ENCODE measurements at regions not wholly inside any gene's neighbourhood (a gene's known extent, or its start where the extent isn't known, plus 50 kb on each side); places are given as distances from the start of the nearest gene placed in this dataset.

GRCh38 chr5:165735388-165735787 is 2230.0 kb downstream of the MAT2B start:
- FAIRE-seq (no peak), ATAC-seq (no peak), DNase-seq (ENCODE audit: low spot score) (no peak)
- POLR2A ChIA-PET: no interaction called here
- H3K79me2 ChIP-seq (ENCODE audit: insufficient read depth, low read length): no peaks in the 10 kb centered on the region
- no TSS peak for BruUV-seq (replicated peaks)
- in situ Hi-C loops (cut with HindIII; ENCODE audit: extremely low pct_ligation_motif_present, low pct_unique_long_range_greater_than_20kb) (no loop called here), intact Hi-C loops (cut with micrococcal nuclease; ENCODE audit: unreplicated experiment) (no loop called here)
- 15% methylated on average over 1 of the region's 1 CpG for WGBS (ENCODE audit: low lambda C conversion rate)
- CTCF ChIA-PET (ENCODE audit: low intra/inter-chr PET ratio, low total read pairs): no interaction called here
- H3K4me3 ChIP-seq (replicated peaks in 1 of 3; ENCODE audit: insufficient read depth in 1 of 3, low read depth in 2 of 3, low read length in 3 of 3): no peak overlapping the region
- TF ChIP-seq MLX (CRISPR knock-in tag; IDR thresholded peaks at IDR 0.05): no peak
- TF ChIP-seq ZMYM4 (CRISPR knock-in tag; IDR thresholded peaks at IDR 0.05): no peak
- no peak for TF ChIP-seq SRSF9 (IDR thresholded peaks at IDR 0.05; ENCODE audit: borderline replicate concordance, insufficient read depth, low read depth, low read length, poor library complexity, severe bottlenecking)
- TF ChIP-seq MAF1 (CRISPR knock-in tag; IDR thresholded peaks at IDR 0.05; ENCODE audit: borderline replicate concordance): no peak
- TF ChIP-seq CREM (IDR thresholded peaks at IDR 0.05): no peak
- no peak for TF ChIP-seq CREM (CRISPR knock-in tag; IDR thresholded peaks at IDR 0.05)
- TF ChIP-seq ZNF678 (CRISPR knock-in tag; IDR thresholded peaks at IDR 0.05): no peak
- no peak for TF ChIP-seq SATB2 (CRISPR knock-in tag; IDR thresholded peaks at IDR 0.05)
- no peak for TF ChIP-seq SRY (CRISPR knock-in tag; IDR thresholded peaks at IDR 0.05)
- TF ChIP-seq ZNF335 (CRISPR knock-in tag; IDR thresholded peaks at IDR 0.05): no peak
- no peak for TF ChIP-seq ONECUT2 (CRISPR knock-in tag; IDR thresholded peaks at IDR 0.05)
- TF ChIP-seq SRF (IDR thresholded peaks at IDR 0.05; ENCODE audit: low read depth, low read length): no peak
- no peak for TF ChIP-seq ZNF501 (CRISPR knock-in tag; IDR thresholded peaks at IDR 0.05)
- no peak for TF ChIP-seq JDP2 (CRISPR knock-in tag; IDR thresholded peaks at IDR 0.05; ENCODE audit: borderline replicate concordance)
- TF ChIP-seq NR2F2 (IDR thresholded peaks at IDR 0.05; ENCODE audit: borderline replicate concordance, low read depth): no peak
- no peak for TF ChIP-seq ZNF772 (CRISPR knock-in tag; IDR thresholded peaks at IDR 0.05)
- no peak for TF ChIP-seq CBX5 (CRISPR knock-in tag; IDR thresholded peaks at IDR 0.05; ENCODE audit: borderline replicate concordance)
- no peak for TF ChIP-seq CBFB (CRISPR knock-in tag; IDR thresholded peaks at IDR 0.05)
- H3K27me3 ChIP-seq (ENCODE audit: control insufficient read depth in 1 of 2, insufficient read depth in 2 of 2, low read length in 2 of 2): no peaks in the 10 kb centered on the region
- no peak overlapping the region for H3K4me2 ChIP-seq (ENCODE audit: low read depth, low read length)
- H2AFZ ChIP-seq (ENCODE audit: low read length): no peak overlapping the region
- H3K4me1 ChIP-seq (ENCODE audit: insufficient read depth, low read length): no peaks in the 10 kb centered on the region
- no peak overlapping the region for H3K9ac ChIP-seq (ENCODE audit: insufficient read depth, low read depth, low read length)
- H3K9me3 ChIP-seq (ENCODE audit: low read length): peaks cover 81% of the 10 kb centered on the region
- no peaks in the 10 kb centered on the region for H3K36me3 ChIP-seq (replicated peaks in 1 of 2; ENCODE audit: control insufficient read depth in 1 of 2, insufficient read depth in 2 of 2, low read length in 2 of 2)
- H4K20me1 ChIP-seq (ENCODE audit: insufficient read depth, low read length): no peaks in the 10 kb centered on the region
- no peak overlapping the region for H3K27ac ChIP-seq (ENCODE audit: extremely low read length, insufficient read depth, low read length)
